ENCODE measurements at regions not wholly inside any gene's neighbourhood (a gene's known extent, or its start where the extent isn't known, plus 50 kb on each side); places are given as distances from the start of the nearest gene placed in this dataset.
"Not testable (repeated sequence)": the region's sequence is repeated elsewhere in the genome, so short reads cannot be mapped to it uniquely, and the experiment has no call there.

DNA sequence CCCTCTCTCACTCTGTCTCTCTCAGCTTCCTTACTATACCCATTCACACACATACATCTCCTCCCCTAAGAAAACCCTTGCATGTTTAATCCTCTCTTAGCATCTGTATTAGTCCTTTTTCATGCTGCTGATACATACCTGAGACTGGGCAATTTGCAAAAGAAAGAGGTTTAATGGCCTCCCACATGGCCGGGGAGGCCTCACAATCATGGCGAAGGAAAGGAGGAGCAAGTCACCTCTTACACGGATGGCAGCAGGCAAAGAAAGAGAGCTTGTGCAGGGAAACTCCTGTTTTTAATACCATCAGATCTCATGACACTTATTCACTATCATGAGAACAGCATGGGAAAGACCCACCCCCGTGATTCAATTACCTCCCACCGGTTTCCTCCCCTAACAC is 398.5 kb upstream of the SASH1 start:
- no peak for DNase-seq (ENCODE audit: low read depth in 1 of 2, low spot score in 1 of 2)
- in situ Hi-C loops (cut with HindIII; ENCODE audit: low pct_unique_long_range_greater_than_20kb, low sequenced_read_pairs) = no loop called here
- no peak for TF ChIP-seq JUND (IDR thresholded peaks at IDR 0.05; ENCODE audit: low read depth)

DNA sequence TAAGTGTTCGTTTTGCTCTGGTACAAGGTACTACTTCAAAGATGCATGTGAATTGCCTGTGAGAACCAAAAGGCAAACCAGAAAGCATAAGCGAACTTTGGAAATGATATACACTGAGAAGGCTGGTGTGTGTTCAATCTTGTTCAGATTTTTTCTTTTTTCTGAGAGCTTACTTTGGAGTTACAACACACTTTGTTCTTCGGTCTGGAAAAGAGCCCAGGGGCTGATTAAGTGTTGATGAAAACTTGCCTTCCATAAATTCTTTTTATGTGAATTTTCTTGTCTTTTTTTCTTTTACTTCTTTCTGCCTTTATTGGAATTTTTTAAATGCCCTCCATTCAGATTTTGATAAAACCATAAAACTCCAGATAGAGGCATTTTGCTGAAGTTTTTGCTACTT is 395.1 kb upstream of the SASH1 start:
- no peak for TF ChIP-seq JUND (IDR thresholded peaks at IDR 0.05; ENCODE audit: low read depth)
- in situ Hi-C loops (cut with HindIII; ENCODE audit: low pct_unique_long_range_greater_than_20kb, low sequenced_read_pairs) = no loop called here
- DNase-seq (ENCODE audit: low read depth in 1 of 2, low spot score in 1 of 2) = no peak

GRCh38 chr6:147949981-147950622 is 392.5 kb upstream of the SASH1 start:
- in situ Hi-C loops (cut with HindIII; ENCODE audit: low pct_unique_long_range_greater_than_20kb, low sequenced_read_pairs) = no loop called here
- no peak for TF ChIP-seq JUND (IDR thresholded peaks at IDR 0.05; ENCODE audit: low read depth)
- DNase-seq (ENCODE audit: low read depth in 1 of 2, low spot score in 1 of 2) = no peak

GRCh38 chr6:147950623-147950987 is 392.0 kb upstream of the SASH1 start:
- DNase-seq (ENCODE audit: low read depth in 1 of 2, low spot score in 1 of 2) = peak in 1 of 2 experiments; percentile 3
- TF ChIP-seq JUND (IDR thresholded peaks at IDR 0.05; ENCODE audit: low read depth) = no peak
- in situ Hi-C loops (cut with HindIII; ENCODE audit: low pct_unique_long_range_greater_than_20kb, low sequenced_read_pairs) = no loop called here

GRCh38 chr6:147951726-147952125 is 390.9 kb upstream of the SASH1 start:
- DNase-seq (ENCODE audit: low read depth in 1 of 2, low spot score in 1 of 2) = no peak
- TF ChIP-seq JUND (IDR thresholded peaks at IDR 0.05; ENCODE audit: low read depth) = no peak
- in situ Hi-C loops (cut with HindIII; ENCODE audit: low pct_unique_long_range_greater_than_20kb, low sequenced_read_pairs) = no loop called here

DNA sequence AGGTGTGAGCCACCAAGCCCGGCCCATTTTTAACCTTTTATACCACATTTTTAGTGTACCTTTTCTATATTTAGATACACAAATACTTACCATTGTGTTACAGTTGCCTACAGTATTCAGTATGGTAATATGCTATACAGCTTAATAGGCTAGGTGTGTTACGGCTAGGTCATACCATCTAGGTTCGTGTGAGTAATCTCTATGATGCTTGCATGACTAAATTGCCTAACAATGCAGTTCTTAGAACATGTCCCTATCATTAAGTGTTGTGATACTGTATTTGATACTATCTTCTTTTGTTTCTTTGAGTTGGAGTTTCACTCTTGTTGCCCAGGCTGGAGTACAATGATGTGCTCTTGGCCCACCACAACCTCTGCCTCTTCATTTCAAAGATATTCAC is 387.7 kb upstream of the SASH1 start:
- no peak for TF ChIP-seq JUND (IDR thresholded peaks at IDR 0.05; ENCODE audit: low read depth)
- DNase-seq (ENCODE audit: low read depth in 1 of 2, low spot score in 1 of 2) = no peak
- in situ Hi-C loops (cut with HindIII; ENCODE audit: low pct_unique_long_range_greater_than_20kb, low sequenced_read_pairs) = no loop called here

- DNase-seq (ENCODE audit: low read depth in 1 of 2, low spot score in 1 of 2) = peak in 1 of 2 experiments; percentile 14
- no peak for TF ChIP-seq JUND (IDR thresholded peaks at IDR 0.05; ENCODE audit: low read depth)
- in situ Hi-C loops (cut with HindIII; ENCODE audit: low pct_unique_long_range_greater_than_20kb, low sequenced_read_pairs) = no loop called here
Measured at GRCh38 chr6:147958683-147959082, 384.0 kb upstream of the SASH1 start.

DNA sequence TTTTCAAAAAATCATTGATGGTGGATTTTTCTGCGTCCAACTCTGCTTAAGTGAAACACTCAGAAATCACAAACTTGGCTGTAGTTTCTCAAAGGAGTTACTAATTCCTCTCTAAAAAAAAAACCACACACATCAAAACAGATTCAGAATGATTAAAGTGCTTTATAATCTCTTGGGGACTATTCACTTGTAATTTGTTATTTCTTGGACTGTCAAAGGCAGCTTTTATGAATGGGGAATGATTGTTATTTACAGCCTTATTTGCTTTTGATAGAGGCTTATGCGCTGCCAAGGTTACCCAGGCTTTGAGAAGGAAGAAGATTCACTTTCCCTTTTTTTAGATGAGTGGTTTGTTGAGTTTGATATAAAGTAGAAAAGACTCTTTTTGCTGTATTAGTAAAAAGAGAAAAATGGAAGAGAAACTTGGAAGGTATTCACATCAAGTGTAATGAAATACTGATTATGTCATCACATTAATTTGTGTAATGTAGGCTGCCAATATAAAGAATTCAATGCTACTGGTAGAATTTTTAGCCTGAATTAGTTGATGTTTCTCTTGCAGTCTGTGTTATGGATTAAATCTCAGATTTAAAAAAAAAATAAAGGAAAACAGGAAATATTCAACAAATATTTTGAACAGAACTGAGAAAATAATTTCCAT is 381.0 kb upstream of the SASH1 start:
- no peak for DNase-seq (ENCODE audit: low read depth in 1 of 2, low spot score in 1 of 2)
- in situ Hi-C loops (cut with HindIII; ENCODE audit: low pct_unique_long_range_greater_than_20kb, low sequenced_read_pairs) = no loop called here
- no peak for TF ChIP-seq JUND (IDR thresholded peaks at IDR 0.05; ENCODE audit: low read depth)

- in situ Hi-C loops (cut with HindIII; ENCODE audit: low pct_unique_long_range_greater_than_20kb, low sequenced_read_pairs) = not testable (repeated sequence)
Measured at GRCh38 chr6:147965448-147965847, 377.2 kb upstream of the SASH1 start.

GRCh38 chr6:147970970-147971369 is 371.7 kb upstream of the SASH1 start:
- in situ Hi-C loops (cut with HindIII; ENCODE audit: low pct_unique_long_range_greater_than_20kb, low sequenced_read_pairs) = no loop called here
- no peak for TF ChIP-seq JUND (IDR thresholded peaks at IDR 0.05; ENCODE audit: low read depth)
- peak; percentile 19 to 60 for DNase-seq (ENCODE audit: low read depth in 1 of 2, low spot score in 1 of 2)

More at GRCh38 chr6:147965448-147965847, 377.2 kb upstream of the SASH1 start:
- DNase-seq (ENCODE audit: low read depth in 1 of 2, low spot score in 1 of 2) = not testable (repeated sequence)

- TF ChIP-seq JUND (IDR thresholded peaks at IDR 0.05; ENCODE audit: low read depth) = no peak
- in situ Hi-C loops (cut with HindIII; ENCODE audit: low pct_unique_long_range_greater_than_20kb, low sequenced_read_pairs) = no loop called here
- no peak for DNase-seq (ENCODE audit: low read depth in 1 of 2, low spot score in 1 of 2)
Measured at GRCh38 chr6:147972448-147972847, 370.2 kb upstream of the SASH1 start.

DNA sequence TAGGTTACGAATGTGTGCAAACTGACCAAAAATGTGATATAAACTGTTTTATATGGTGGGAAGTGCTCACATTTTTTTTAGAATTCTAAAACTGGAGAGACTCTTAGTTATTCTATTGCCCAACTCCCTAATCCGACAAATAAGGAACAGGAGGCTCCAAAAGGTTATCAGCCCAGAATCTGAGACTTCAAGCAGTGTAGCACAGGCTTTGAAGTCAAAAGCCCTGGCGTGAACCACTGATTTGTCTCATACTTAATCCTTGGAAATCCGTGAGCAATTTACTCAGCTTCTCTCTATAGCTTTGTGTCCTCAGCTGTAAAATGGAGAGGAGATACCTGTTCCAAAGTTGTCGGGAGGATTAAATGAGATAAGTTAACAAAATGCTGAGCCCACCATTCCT is 368.8 kb upstream of the SASH1 start:
- no peak for DNase-seq (ENCODE audit: low read depth in 1 of 2, low spot score in 1 of 2)
- no peak for TF ChIP-seq JUND (IDR thresholded peaks at IDR 0.05; ENCODE audit: low read depth)
- in situ Hi-C loops (cut with HindIII; ENCODE audit: low pct_unique_long_range_greater_than_20kb, low sequenced_read_pairs) = no loop called here

- DNase-seq (ENCODE audit: low read depth in 1 of 2, low spot score in 1 of 2) = peak in 1 of 2 experiments; percentile 25
- in situ Hi-C loops (cut with HindIII; ENCODE audit: low pct_unique_long_range_greater_than_20kb, low sequenced_read_pairs) = no loop called here
- no peak for TF ChIP-seq JUND (IDR thresholded peaks at IDR 0.05; ENCODE audit: low read depth)
Measured at GRCh38 chr6:147974376-147974775, 368.3 kb upstream of the SASH1 start.
